ENCODE measurements at regions not wholly inside any gene's neighbourhood (a gene's known extent, or its start where the extent isn't known, plus 50 kb on each side); places are given as distances from the start of the nearest gene placed in this dataset.

DNA sequence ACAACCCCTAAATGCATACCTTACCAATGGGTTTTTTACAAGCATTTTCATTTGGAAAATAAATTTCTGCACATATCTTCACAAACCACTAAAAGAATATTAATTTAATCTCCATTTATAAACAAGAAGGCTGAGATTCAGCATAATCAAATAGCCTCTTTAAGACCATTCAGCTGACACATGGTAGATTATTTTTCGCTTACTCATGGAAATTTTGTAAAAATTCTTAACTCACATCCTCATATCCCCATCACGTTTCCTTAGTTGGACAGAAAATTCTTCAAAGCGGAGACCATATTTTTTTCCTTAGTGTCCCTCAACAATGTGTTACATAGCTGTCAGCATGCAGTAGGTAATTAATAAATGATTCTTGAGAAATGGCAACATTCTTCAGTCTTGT, 439.6 kb upstream of the PTCHD4 start (continued):
- TF ChIP-seq SREBF2 (IDR thresholded peaks at IDR 0.05; ENCODE audit: low read length): no peak
- no peak for TF ChIP-seq ZNF24 (IDR thresholded peaks at IDR 0.05)
- TF ChIP-seq NFYB (IDR thresholded peaks at IDR 0.05; ENCODE audit: insufficient read depth, low read depth, low read length): no peak
- TF ChIP-seq ZSCAN29 (IDR thresholded peaks at IDR 0.05): no peak
- no peak for TF ChIP-seq FOXM1 (IDR thresholded peaks at IDR 0.05; ENCODE audit: low read depth, low read length)
- no peak for TF ChIP-seq GATAD2B (conservative IDR thresholded peaks at IDR 0.05; ENCODE audit: low read depth)
- no peak for TF ChIP-seq NRF1 (conservative IDR thresholded peaks at IDR 0.05; ENCODE audit: low read depth, low read length)
- TF ChIP-seq, protein P1, sequence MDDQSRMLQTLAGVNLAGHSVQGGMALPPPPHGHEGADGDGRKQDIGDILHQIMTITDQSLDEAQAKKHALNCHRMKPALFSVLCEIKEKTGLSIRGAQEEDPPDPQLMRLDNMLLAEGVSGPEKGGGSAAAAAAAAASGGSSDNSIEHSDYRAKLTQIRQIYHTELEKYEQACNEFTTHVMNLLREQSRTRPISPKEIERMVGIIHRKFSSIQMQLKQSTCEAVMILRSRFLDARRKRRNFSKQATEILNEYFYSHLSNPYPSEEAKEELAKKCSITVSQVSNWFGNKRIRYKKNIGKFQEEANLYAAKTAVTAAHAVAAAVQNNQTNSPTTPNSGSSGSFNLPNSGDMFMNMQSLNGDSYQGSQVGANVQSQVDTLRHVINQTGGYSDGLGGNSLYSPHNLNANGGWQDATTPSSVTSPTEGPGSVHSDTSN (IDR thresholded peaks at IDR 0.05; ENCODE audit: insufficient replicate concordance, low read depth, low read length): no peak

DNA sequence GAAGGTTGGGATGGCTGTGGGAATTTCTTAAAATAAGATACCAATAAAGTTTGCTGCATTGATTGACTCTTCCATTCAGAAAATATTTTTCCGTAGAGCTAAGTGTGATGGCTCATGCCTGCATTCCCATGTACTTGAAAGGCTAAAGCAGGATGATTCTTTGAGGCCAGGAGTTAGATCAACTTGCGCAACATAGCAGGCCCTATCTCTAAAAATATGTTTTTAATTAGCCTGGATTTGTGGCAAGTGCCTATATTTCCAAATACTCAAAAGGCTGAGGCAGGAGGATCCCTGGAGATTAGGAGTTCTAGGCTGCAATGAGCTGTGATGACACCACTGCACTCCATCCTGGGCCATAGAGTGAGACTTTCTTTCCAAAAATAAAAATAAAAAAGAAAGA, 431.2 kb upstream of the PTCHD4 start:
- intact Hi-C loops (cut with micrococcal nuclease; ENCODE audit: unreplicated experiment) (no loop called here), in situ Hi-C loops (cut with MboI) (no loop called here)
- H3K27ac ChIP-seq (ENCODE audit: control insufficient read depth, insufficient read depth): no peak overlapping the region
- ChIA-PET POLR2A (no interaction called here), RAD21 (ENCODE audit: unreplicated experiment) (no interaction called here), SMC1A (ENCODE audit: uncharacterized antibody, unreplicated experiment) (no interaction called here), CTCF (no interaction called here)
- no peak for ATAC-seq
- BruUV-seq (replicated peaks): no TSS peak
- H4K20me1 ChIP-seq (ENCODE audit: control insufficient read depth, insufficient read depth): no peaks in the 10 kb centered on the region
- H3K27me3 ChIP-seq (replicated peaks in 1 of 2; ENCODE audit: control insufficient read depth in 2 of 2, insufficient read depth in 2 of 2, low read length in 1 of 2): no peaks in the 10 kb centered on the region
- H3K4me3 ChIP-seq: no peak overlapping the region
- H2AFZ ChIP-seq (ENCODE audit: control insufficient read depth, low read depth, low read length): no peak overlapping the region
- FAIRE-seq: no peak
- no peak for DNase-seq (ENCODE audit: low read depth, low spot score)
- no peaks in the 10 kb centered on the region for H3K36me3 ChIP-seq (ENCODE audit: control insufficient read depth in 2 of 2, insufficient read depth in 2 of 2, low read length in 1 of 2)
- no peak overlapping the region for H3K4me2 ChIP-seq (ENCODE audit: control insufficient read depth, insufficient read depth)
- H3K9ac ChIP-seq (ENCODE audit: control insufficient read depth, insufficient read depth, low read length): no peak overlapping the region
- no peak for TF ChIP-seq CREB1 (IDR thresholded peaks at IDR 0.05; ENCODE audit: low read depth)
- TF ChIP-seq HDAC2 (IDR thresholded peaks at IDR 0.05): no peak
- WGBS (ENCODE audit: insufficient coverage, insufficient replicate concordance, low lambda C conversion rate, missing lambda C conversion rate): 44% methylated on average over 2 of the region's 2 CpGs
- H3K9me3 ChIP-seq (replicated peaks; ENCODE audit: control insufficient read depth, insufficient read depth, low read length): no peaks in the 10 kb centered on the region
- no peaks in the 10 kb centered on the region for H3K4me1 ChIP-seq (ENCODE audit: control insufficient read depth, insufficient read depth, low read length)
- H3K79me2 ChIP-seq (ENCODE audit: control insufficient read depth, insufficient read depth, low read length): no peaks in the 10 kb centered on the region

Data from GM12878 (cell line).